ENCODE measurements at regions not wholly inside any gene's neighbourhood (a gene's known extent, or its start where the extent isn't known, plus 50 kb on each side); places are given as distances from the start of the nearest gene placed in this dataset.
"Not testable (repeated sequence)": the region's sequence is repeated elsewhere in the genome, so short reads cannot be mapped to it uniquely, and the experiment has no call there.

- Histone ChIP-seq H3K4me3 (ENCODE audit: insufficient read depth, low read depth, low read length) (no peak overlapping the region), H3K27ac (ENCODE audit: insufficient read depth, low read depth, low read length, poor library complexity, severe bottlenecking) (no peak overlapping the region), H3K36me3 (ENCODE audit: control insufficient read depth, insufficient read depth, low read length) (no peaks in the 10 kb centered on the region), H3K4me1 (ENCODE audit: control insufficient read depth, insufficient read depth, low read length) (no peaks in the 10 kb centered on the region), H3K9me3 (ENCODE audit: control insufficient read depth, low read length) (no peaks in the 10 kb centered on the region), H3K27me3 (ENCODE audit: control insufficient read depth, insufficient read depth, low read length, poor library complexity, severe bottlenecking) (no peaks in the 10 kb centered on the region)
- 91 to 94% methylated on average over 6 of the region's 6 CpGs for WGBS, 2 experiments
Observed at GRCh38 chr16:87213536-87213935, 103.7 kb downstream of the C16orf95 start.

GRCh38 chr16:87216148-87216840 is 100.9 kb downstream of the C16orf95 start:
- H3K27ac ChIP-seq (ENCODE audit: insufficient read depth, low read depth, low read length, poor library complexity, severe bottlenecking) = no peak overlapping the region
- no peaks in the 10 kb centered on the region for H3K4me1 ChIP-seq (ENCODE audit: control insufficient read depth, insufficient read depth, low read length)
- no peaks in the 10 kb centered on the region for H3K9me3 ChIP-seq (ENCODE audit: control insufficient read depth, low read length)
- H3K27me3 ChIP-seq (ENCODE audit: control insufficient read depth, insufficient read depth, low read length, poor library complexity, severe bottlenecking) = no peaks in the 10 kb centered on the region
- 85% methylated on average over 35 of the region's 35 CpGs for WGBS, 2 experiments
- no peaks in the 10 kb centered on the region for H3K36me3 ChIP-seq (ENCODE audit: control insufficient read depth, insufficient read depth, low read length)
- no peak overlapping the region for H3K4me3 ChIP-seq (ENCODE audit: insufficient read depth, low read depth, low read length)

GRCh38 chr16:87216841-87217275 is 100.3 kb downstream of the C16orf95 start:
- Histone ChIP-seq H3K4me1 (ENCODE audit: control insufficient read depth, insufficient read depth, low read length) (no peaks in the 10 kb centered on the region), H3K36me3 (ENCODE audit: control insufficient read depth, insufficient read depth, low read length) (no peaks in the 10 kb centered on the region), H3K9me3 (ENCODE audit: control insufficient read depth, low read length) (no peaks in the 10 kb centered on the region), H3K27me3 (ENCODE audit: control insufficient read depth, insufficient read depth, low read length, poor library complexity, severe bottlenecking) (no peaks in the 10 kb centered on the region), H3K27ac (ENCODE audit: insufficient read depth, low read depth, low read length, poor library complexity, severe bottlenecking) (no peak overlapping the region), H3K4me3 (ENCODE audit: insufficient read depth, low read depth, low read length) (no peak overlapping the region)
- 93 to 95% methylated on average over 30 of the region's 30 CpGs for WGBS, 2 experiments

- 82 to 83% methylated on average over 22 of the region's 22 CpGs for WGBS, 2 experiments
- H3K27ac ChIP-seq (ENCODE audit: insufficient read depth, low read depth, low read length, poor library complexity, severe bottlenecking); H3K36me3 ChIP-seq (ENCODE audit: control insufficient read depth, insufficient read depth, low read length); H3K4me1 ChIP-seq (ENCODE audit: control insufficient read depth, insufficient read depth, low read length); H3K27me3 ChIP-seq (ENCODE audit: control insufficient read depth, insufficient read depth, low read length, poor library complexity, severe bottlenecking); H3K4me3 ChIP-seq (ENCODE audit: insufficient read depth, low read depth, low read length); H3K9me3 ChIP-seq (ENCODE audit: control insufficient read depth, low read length): not testable (repeated sequence)
Observed at GRCh38 chr16:87217802-87218201, 99.4 kb downstream of the C16orf95 start.

- Histone ChIP-seq H3K4me3 (ENCODE audit: insufficient read depth, low read depth, low read length) (no peak overlapping the region), H3K27me3 (ENCODE audit: control insufficient read depth, insufficient read depth, low read length, poor library complexity, severe bottlenecking) (no peaks in the 10 kb centered on the region), H3K36me3 (ENCODE audit: control insufficient read depth, insufficient read depth, low read length) (no peaks in the 10 kb centered on the region), H3K27ac (ENCODE audit: insufficient read depth, low read depth, low read length, poor library complexity, severe bottlenecking) (no peak overlapping the region), H3K4me1 (ENCODE audit: control insufficient read depth, insufficient read depth, low read length) (no peaks in the 10 kb centered on the region), H3K9me3 (ENCODE audit: control insufficient read depth, low read length) (no peaks in the 10 kb centered on the region)
- 89 to 90% methylated on average over 32 to 33 of the region's 36 CpGs for WGBS, 2 experiments
Observed at GRCh38 chr16:87218281-87219055, 98.7 kb downstream of the C16orf95 start.

GRCh38 chr16:87219287-87219909 is 97.8 kb downstream of the C16orf95 start:
- 94% methylated on average over 15 of the region's 15 CpGs for WGBS, 2 experiments
- no peaks in the 10 kb centered on the region for H3K27me3 ChIP-seq (ENCODE audit: control insufficient read depth, insufficient read depth, low read length, poor library complexity, severe bottlenecking)

GRCh38 chr16:87221633-87222032 is 95.6 kb downstream of the C16orf95 start:
- Histone ChIP-seq H3K4me1 (ENCODE audit: control insufficient read depth, insufficient read depth, low read length) (no peaks in the 10 kb centered on the region), H3K4me3 (ENCODE audit: insufficient read depth, low read depth, low read length) (no peak overlapping the region), H3K27ac (ENCODE audit: insufficient read depth, low read depth, low read length, poor library complexity, severe bottlenecking) (no peak overlapping the region), H3K27me3 (ENCODE audit: control insufficient read depth, insufficient read depth, low read length, poor library complexity, severe bottlenecking) (no peaks in the 10 kb centered on the region), H3K9me3 (ENCODE audit: control insufficient read depth, low read length) (no peaks in the 10 kb centered on the region), H3K36me3 (ENCODE audit: control insufficient read depth, insufficient read depth, low read length) (no peaks in the 10 kb centered on the region)
- WGBS, 2 experiments = 58 to 60% methylated on average over 3 of the region's 3 CpGs

More at GRCh38 chr16:87219287-87219909, 97.8 kb downstream of the C16orf95 start:
- Histone ChIP-seq H3K27ac (ENCODE audit: insufficient read depth, low read depth, low read length, poor library complexity, severe bottlenecking) (no peak overlapping the region), H3K9me3 (ENCODE audit: control insufficient read depth, low read length) (no peaks in the 10 kb centered on the region), H3K36me3 (ENCODE audit: control insufficient read depth, insufficient read depth, low read length) (no peaks in the 10 kb centered on the region), H3K4me1 (ENCODE audit: control insufficient read depth, insufficient read depth, low read length) (no peaks in the 10 kb centered on the region), H3K4me3 (ENCODE audit: insufficient read depth, low read depth, low read length) (no peak overlapping the region)

GRCh38 chr16:87222335-87222734 is 94.9 kb downstream of the C16orf95 start:
- Histone ChIP-seq H3K4me1 (ENCODE audit: control insufficient read depth, insufficient read depth, low read length) (no peaks in the 10 kb centered on the region), H3K27me3 (ENCODE audit: control insufficient read depth, insufficient read depth, low read length, poor library complexity, severe bottlenecking) (no peaks in the 10 kb centered on the region), H3K27ac (ENCODE audit: insufficient read depth, low read depth, low read length, poor library complexity, severe bottlenecking) (no peak overlapping the region), H3K4me3 (ENCODE audit: insufficient read depth, low read depth, low read length) (no peak overlapping the region), H3K36me3 (ENCODE audit: control insufficient read depth, insufficient read depth, low read length) (no peaks in the 10 kb centered on the region), H3K9me3 (ENCODE audit: control insufficient read depth, low read length) (no peaks in the 10 kb centered on the region)
- 86 to 89% methylated on average over 1 of the region's 1 CpG for WGBS, 2 experiments

- 87 to 92% methylated on average over 3 of the region's 3 CpGs for WGBS, 2 experiments
- H3K27me3 ChIP-seq (ENCODE audit: control insufficient read depth, insufficient read depth, low read length, poor library complexity, severe bottlenecking) = no peaks in the 10 kb centered on the region
Observed at GRCh38 chr16:87223656-87224248, 93.4 kb downstream of the C16orf95 start.

GRCh38 chr16:87226926-87227295 is 90.3 kb downstream of the C16orf95 start:
- H3K36me3 ChIP-seq (ENCODE audit: control insufficient read depth, insufficient read depth, low read length) = no peaks in the 10 kb centered on the region
- H3K27ac ChIP-seq (ENCODE audit: insufficient read depth, low read depth, low read length, poor library complexity, severe bottlenecking) = no peak overlapping the region
- no peak overlapping the region for H3K4me3 ChIP-seq (ENCODE audit: insufficient read depth, low read depth, low read length)
- no peaks in the 10 kb centered on the region for H3K9me3 ChIP-seq (ENCODE audit: control insufficient read depth, low read length)
- H3K4me1 ChIP-seq (ENCODE audit: control insufficient read depth, insufficient read depth, low read length) = no peaks in the 10 kb centered on the region
- H3K27me3 ChIP-seq (ENCODE audit: control insufficient read depth, insufficient read depth, low read length, poor library complexity, severe bottlenecking) = no peaks in the 10 kb centered on the region

More at GRCh38 chr16:87223656-87224248, 93.4 kb downstream of the C16orf95 start:
- no peaks in the 10 kb centered on the region for H3K9me3 ChIP-seq (ENCODE audit: control insufficient read depth, low read length)
- no peak overlapping the region for H3K27ac ChIP-seq (ENCODE audit: insufficient read depth, low read depth, low read length, poor library complexity, severe bottlenecking)
- no peaks in the 10 kb centered on the region for H3K36me3 ChIP-seq (ENCODE audit: control insufficient read depth, insufficient read depth, low read length)
- H3K4me3 ChIP-seq (ENCODE audit: insufficient read depth, low read depth, low read length) = no peak overlapping the region
- no peaks in the 10 kb centered on the region for H3K4me1 ChIP-seq (ENCODE audit: control insufficient read depth, insufficient read depth, low read length)
